Ascending aorta (tissue), 2 donors: ENCODE measurements at regions not wholly inside any gene's neighbourhood (a gene's known extent, or its start where the extent isn't known, plus 50 kb on each side); places are given as distances from the start of the nearest gene placed in this dataset.

Source experiments
- DNase-seq, 2 donors: peaks; one replicate each; pipeline ENCODE4 v3.0.0-alpha.2; 2019; ENCODE audit warnings: low spot score in 2 of 2
- H3K27ac ChIP-seq, 2 donors: fragments of 200-600 bp; sonication (generic); one replicate each; pipeline ENCODE4 v1.5.1; 2016 to 2017; ENCODE audit warnings: mild to moderate bottlenecking in 1 of 2
- H3K27me3 ChIP-seq: fragments of 200-600 bp; sonication (generic); one replicate; pipeline ENCODE4 v1.5.1; 2017
- H3K36me3 ChIP-seq, 2 donors: fragments of 200-600 bp; sonication (generic); one replicate each; pipeline ENCODE4 v1.5.1; 2016
- H3K4me1 ChIP-seq, 2 donors: fragments of 200-600 bp; sonication (generic); one replicate each; pipeline ENCODE4 v1.5.1; 2016 to 2017; ENCODE audit warnings: mild to moderate bottlenecking in 1 of 2
- H3K4me3 ChIP-seq, 2 donors: fragments of 200-600 bp; sonication (generic); one replicate each; pipeline ENCODE4 v1.5.1; 2016 to 2017; ENCODE audit warnings: mild to moderate bottlenecking in 1 of 2
- H3K9me3 ChIP-seq, 2 donors: fragments of 200-600 bp; sonication (generic); one replicate each; pipeline ENCODE4 v1.5.1; 2016
- intact Hi-C: fragments of 100-400 bp; cut with DNase I; formaldehyde crosslinking; loops from one replicate; pipeline ENCODE4 v1.15.1; 2023
- TF ChIP-seq, protein P1 (sequence below), 3 experiments: fragments of 200-600 bp in 2 of 3; fragments of 450-650 bp in 1 of 3; sonication (generic) in 2 of 3; IDR thresholded peaks; one replicate each; pipeline ENCODE4 v1.5.1; 2016 to 2019; ENCODE audit warnings: antibody characterized with exemption in 3 of 3, mild to moderate bottlenecking in 1 of 3, moderate library complexity in 1 of 3

GRCh38 chr13:22229916-22230315, 559.0 kb downstream of the FGF9 start:
- intact Hi-C loops = no loop called here
- TF ChIP-seq, protein P1, sequence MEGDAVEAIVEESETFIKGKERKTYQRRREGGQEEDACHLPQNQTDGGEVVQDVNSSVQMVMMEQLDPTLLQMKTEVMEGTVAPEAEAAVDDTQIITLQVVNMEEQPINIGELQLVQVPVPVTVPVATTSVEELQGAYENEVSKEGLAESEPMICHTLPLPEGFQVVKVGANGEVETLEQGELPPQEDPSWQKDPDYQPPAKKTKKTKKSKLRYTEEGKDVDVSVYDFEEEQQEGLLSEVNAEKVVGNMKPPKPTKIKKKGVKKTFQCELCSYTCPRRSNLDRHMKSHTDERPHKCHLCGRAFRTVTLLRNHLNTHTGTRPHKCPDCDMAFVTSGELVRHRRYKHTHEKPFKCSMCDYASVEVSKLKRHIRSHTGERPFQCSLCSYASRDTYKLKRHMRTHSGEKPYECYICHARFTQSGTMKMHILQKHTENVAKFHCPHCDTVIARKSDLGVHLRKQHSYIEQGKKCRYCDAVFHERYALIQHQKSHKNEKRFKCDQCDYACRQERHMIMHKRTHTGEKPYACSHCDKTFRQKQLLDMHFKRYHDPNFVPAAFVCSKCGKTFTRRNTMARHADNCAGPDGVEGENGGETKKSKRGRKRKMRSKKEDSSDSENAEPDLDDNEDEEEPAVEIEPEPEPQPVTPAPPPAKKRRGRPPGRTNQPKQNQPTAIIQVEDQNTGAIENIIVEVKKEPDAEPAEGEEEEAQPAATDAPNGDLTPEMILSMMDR (IDR thresholded peaks at IDR 0.05) = no peak
- H3K4me1 ChIP-seq = no peaks in the 10 kb centered on the region
- no peak for DNase-seq
- H3K4me3 ChIP-seq = no peak overlapping the region
- no peaks in the 10 kb centered on the region for H3K27me3 ChIP-seq
- H3K27ac ChIP-seq = no peak overlapping the region
- H3K9me3 ChIP-seq = no peaks in the 10 kb centered on the region
- no peaks in the 10 kb centered on the region for H3K36me3 ChIP-seq

DNA sequence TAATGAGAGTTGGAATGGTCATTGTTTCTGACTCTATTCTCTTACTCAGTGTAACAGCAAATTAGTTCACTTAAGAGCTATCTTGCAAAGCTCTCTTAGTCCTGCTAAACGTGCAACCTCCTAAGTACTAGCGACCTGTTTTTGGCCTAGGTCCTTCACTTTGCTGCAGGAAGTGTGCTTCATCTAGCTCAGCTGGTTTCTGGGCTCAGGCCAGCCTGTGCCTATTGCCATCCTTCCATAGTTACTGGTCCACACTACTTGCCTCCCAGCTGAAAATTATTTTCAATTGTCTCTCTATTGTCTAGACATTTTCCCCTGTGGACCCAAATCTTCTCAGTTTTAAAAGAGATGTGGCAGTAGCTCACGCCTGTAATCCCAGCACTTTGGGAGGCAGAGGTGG, 561.3 kb downstream of the FGF9 start:
- H3K4me3 ChIP-seq = no peak overlapping the region
- no peak overlapping the region for H3K27ac ChIP-seq
- no peak for DNase-seq
- H3K9me3 ChIP-seq = no peaks in the 10 kb centered on the region
- intact Hi-C loops = no loop called here
- no peaks in the 10 kb centered on the region for H3K36me3 ChIP-seq
- no peaks in the 10 kb centered on the region for H3K27me3 ChIP-seq
- TF ChIP-seq, protein P1 (IDR thresholded peaks at IDR 0.05) = no peak
- no peaks in the 10 kb centered on the region for H3K4me1 ChIP-seq

- Histone ChIP-seq H3K9me3 (no peaks in the 10 kb centered on the region), H3K36me3 (no peaks in the 10 kb centered on the region), H3K27ac (no peak overlapping the region), H3K4me1 (no peaks in the 10 kb centered on the region), H3K4me3 (no peak overlapping the region), H3K27me3 (no peaks in the 10 kb centered on the region)
- intact Hi-C loops = no loop called here
- TF ChIP-seq, protein P1 (IDR thresholded peaks at IDR 0.05) = no peak
- DNase-seq = no peak
Measured at GRCh38 chr13:22235285-22235949, 564.5 kb downstream of the FGF9 start.

GRCh38 chr13:22235950-22236290, 565.0 kb downstream of the FGF9 start:
- TF ChIP-seq, protein P1 (IDR thresholded peaks at IDR 0.05) = no peak
- no peak overlapping the region for H3K4me3 ChIP-seq
- no peaks in the 10 kb centered on the region for H3K36me3 ChIP-seq
- H3K27me3 ChIP-seq = no peaks in the 10 kb centered on the region
- no peaks in the 10 kb centered on the region for H3K4me1 ChIP-seq
- intact Hi-C loops = no loop called here
- no peak overlapping the region for H3K27ac ChIP-seq
- no peak for DNase-seq
- H3K9me3 ChIP-seq = no peaks in the 10 kb centered on the region

DNA sequence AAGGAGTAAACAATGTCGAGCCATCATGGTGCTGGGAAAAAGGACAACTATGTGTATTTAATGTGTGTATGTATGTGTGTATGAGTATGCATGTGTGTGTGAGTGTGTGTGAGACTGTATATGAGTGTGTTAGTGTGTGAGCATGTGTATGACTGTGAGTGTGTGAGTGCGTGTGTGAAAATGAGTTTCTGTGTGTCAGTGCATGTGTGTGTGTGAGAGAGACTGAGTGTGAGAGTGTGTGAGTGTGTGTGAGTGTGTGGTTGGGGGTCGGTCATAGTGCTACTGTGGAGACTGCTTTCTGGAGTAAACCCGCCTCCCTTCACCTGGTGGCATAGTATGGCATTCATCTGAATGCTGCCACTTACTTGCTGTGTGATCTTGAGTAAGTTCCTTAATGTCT, 567.4 kb downstream of the FGF9 start:
- Histone ChIP-seq H3K4me1 (no peaks in the 10 kb centered on the region), H3K4me3 (no peak overlapping the region), H3K36me3 (no peaks in the 10 kb centered on the region), H3K27me3 (no peaks in the 10 kb centered on the region), H3K9me3 (no peaks in the 10 kb centered on the region), H3K27ac (no peak overlapping the region)
- intact Hi-C loops = no loop called here
- TF ChIP-seq, protein P1 (IDR thresholded peaks at IDR 0.05) = no peak
- no peak for DNase-seq

DNA sequence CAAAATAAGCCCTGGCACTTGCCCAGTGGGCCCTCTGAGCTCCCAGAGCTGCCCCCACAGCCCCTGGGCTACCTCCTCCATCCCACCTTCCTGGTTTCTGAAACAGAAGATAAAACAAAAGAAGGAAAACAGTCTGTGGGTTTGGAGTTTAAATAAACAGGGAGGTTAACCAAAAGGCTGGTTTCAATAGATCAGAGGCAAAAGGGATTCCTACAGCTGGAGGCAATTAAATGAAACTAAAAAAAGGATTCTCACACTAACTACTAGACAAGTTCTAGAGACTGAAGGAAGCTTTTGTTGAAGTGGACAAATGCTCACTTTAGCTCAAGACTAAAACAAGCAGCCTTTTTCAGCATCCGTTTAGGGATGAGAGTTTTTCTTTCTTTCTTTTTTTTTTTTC, 569.8 kb downstream of the FGF9 start:
- intact Hi-C loops = no loop called here
- no peaks in the 10 kb centered on the region for H3K36me3 ChIP-seq
- no peak for DNase-seq

More for the DNA sequence above, 569.8 kb downstream of the FGF9 start:
- Histone ChIP-seq H3K27ac (no peak overlapping the region), H3K9me3 (no peaks in the 10 kb centered on the region), H3K4me1 (no peaks in the 10 kb centered on the region), H3K27me3 (no peaks in the 10 kb centered on the region), H3K4me3 (no peak overlapping the region)
- TF ChIP-seq, protein P1 (IDR thresholded peaks at IDR 0.05) = no peak
